Heart right ventricle (tissue), 16 donors: ENCODE measurements at regions not wholly inside any gene's neighbourhood (a gene's known extent, or its start where the extent isn't known, plus 50 kb on each side); places are given as distances from the start of the nearest gene placed in this dataset.

Experiments
- ATAC-seq, 8 donors: fragments of 200-7000 bp; cut with Tn5 transposase; one replicate each; pipeline ENCODE4 v1.9.1; 2020; ENCODE audit warnings: mild to moderate bottlenecking in 8 of 8, moderate library complexity in 8 of 8, moderate number of reproducible peaks in 1 of 8
- DNase-seq, 2 donors: peaks; one replicate each; pipeline ENCODE4 v3.0.0-alpha.2; 2020
- H3K27ac ChIP-seq, 10 donors: fragments of 200-600 bp; sonication (generic) in 2 of 10; one replicate each; pipeline versions ENCODE4 v1.5.0 to v1.8.0; 2020 to 2022; ENCODE audit warnings: mild to moderate bottlenecking in 3 of 10
- H3K27me3 ChIP-seq, 7 donors: fragments of 200-600 bp; one replicate each; pipeline ENCODE4 v1.8.0; 2021 to 2022; ENCODE audit warnings: mild to moderate bottlenecking in 2 of 7
- H3K36me3 ChIP-seq, 9 donors: fragments of 200-600 bp; sonication (generic) in 1 of 9; one replicate each; pipeline versions ENCODE4 v1.5.0 to v1.8.0; 2020 to 2022; ENCODE audit warnings: mild to moderate bottlenecking in 2 of 9
- H3K4me1 ChIP-seq, 9 donors: fragments of 200-600 bp; sonication (generic) in 1 of 9; one replicate each; pipeline versions ENCODE4 v1.5.0 to v1.8.0; 2020 to 2022; ENCODE audit warnings: mild to moderate bottlenecking in 4 of 9
- H3K4me3 ChIP-seq, 10 donors: fragments of 200-600 bp; sonication (generic) in 2 of 10; one replicate each; pipeline versions ENCODE4 v1.5.0 to v1.8.0; 2020 to 2022; ENCODE audit warnings: mild to moderate bottlenecking in 7 of 10, moderate library complexity in 2 of 10
- H3K9me3 ChIP-seq, 11 donors: fragments of 200-600 bp in 10 of 11; sonication (generic) in 2 of 11; one replicate each; pipeline versions ENCODE4 v1.5.0 to v1.8.0; 2013 to 2022; ENCODE audit warnings: mild to moderate bottlenecking in 2 of 11, control low read depth in 1 of 11, moderate library complexity in 1 of 11
- WGBS, 2 donors: extraction: QIAGEN DNeasy Blood & Tissue Kit; methylation state at CpG; one replicate each; pipeline ENCODE4 v1.1.7; 2013; ENCODE audit warnings: inconsistent platforms in 1 of 2; 5-methylcytosine and 5-hydroxymethylcytosine counted together
- intact Hi-C, 10 donors: fragments of 100-400 bp; cut with DNase I; formaldehyde crosslinking; loops; one replicate each; pipeline versions ENCODE4 v1.11.1 to v1.14.2; 2022
- TF ChIP-seq, protein P1 (sequence below), 9 donors: fragments of 200-600 bp; sonication (generic) in 2 of 9; IDR thresholded peaks; one replicate each; pipeline versions ENCODE4 v1.5.0 to v1.8.0; 2021 to 2022; ENCODE audit warnings: antibody characterized with exemption in 9 of 9, mild to moderate bottlenecking in 5 of 9, moderate library complexity in 1 of 9
- donor health status: Arrhythmogenic right ventricular cardiomyopathy.
- donor health status: ischemic (EF 13 %, LVEDD 7.1; RV severe dilation, severe dysfunction).
- donor health status: healthy with polysubstance abuse.
- donor health status: DM: no; HTN: yes; CAD: no.
- donor health status: DM: no; HTN: no; CAD: no.
- donor health status: ischemic (EF 25% LVEDD 6.9; RV normal size, moderate dysfunction).
- donor health status: ischemic (EF 25% LVEDD 5.7; RV mildly dilated, moderate dysfunction).
- donor health status: healthy.
- donor health status: DM: yes; HTN: yes; CAD: no.
- donor health status: Ischemic cardiomyopathy.
- donor health status: ischemic (EF 35%, LVEDD 5.7; RV mildly dilated, moderate dysfunction).
- donor health status: nonischemic (EF 11% LVEDD 7.7; RV severe dilation, severe dysfunction).
- donor health status: DM: yes; HTN: yes; CAD: no.
- donor health status: PGD.
- donor health status: ischemic (EF 29% LVEDD 5.4; RV normal size, mild dysfunction).
- donor health status: nonischemic (EF 23%, LVEDD 6.1; RV moderate dilation, normal function).

DNA sequence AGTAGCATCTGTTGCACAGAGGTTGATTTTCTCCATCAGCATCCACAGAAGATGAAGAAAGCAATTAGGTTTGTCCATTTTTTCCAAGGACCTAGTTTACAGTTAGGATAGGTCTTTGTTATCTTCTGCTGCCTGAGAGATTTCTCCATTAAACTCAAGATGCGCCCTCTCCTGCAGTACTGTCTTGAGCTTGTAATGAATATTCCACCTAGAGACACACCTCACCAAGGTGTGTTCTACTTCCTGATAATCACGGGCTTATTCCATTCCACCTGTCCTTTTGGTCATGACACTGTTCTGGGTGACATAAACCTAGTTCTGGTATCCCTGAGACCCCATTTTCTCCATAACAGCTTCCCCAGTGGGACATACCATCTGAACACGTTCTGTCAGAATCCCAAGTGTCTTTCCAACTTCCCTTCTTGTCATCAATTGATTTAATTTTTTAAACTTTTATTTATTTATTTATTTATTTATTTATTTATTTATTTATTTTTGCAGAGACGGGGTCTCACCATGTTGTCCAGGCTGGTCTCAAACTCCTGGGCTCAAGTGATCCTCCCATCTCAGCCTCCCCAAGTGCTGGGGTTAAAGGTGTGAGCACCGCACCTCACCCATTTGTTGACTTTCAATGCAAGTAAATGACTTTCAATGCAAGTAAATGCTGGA, 75.6 kb upstream of the HS3ST5 start:
- no peaks in the 10 kb centered on the region for H3K4me1 ChIP-seq
- intact Hi-C loops = no loop called here
- no peak for ATAC-seq
- H3K27me3 ChIP-seq = no peaks in the 10 kb centered on the region
- no peak for DNase-seq
- no peaks in the 10 kb centered on the region for H3K9me3 ChIP-seq
- no peaks in the 10 kb centered on the region for H3K36me3 ChIP-seq
- H3K27ac ChIP-seq = no peak overlapping the region
- TF ChIP-seq, protein P1, sequence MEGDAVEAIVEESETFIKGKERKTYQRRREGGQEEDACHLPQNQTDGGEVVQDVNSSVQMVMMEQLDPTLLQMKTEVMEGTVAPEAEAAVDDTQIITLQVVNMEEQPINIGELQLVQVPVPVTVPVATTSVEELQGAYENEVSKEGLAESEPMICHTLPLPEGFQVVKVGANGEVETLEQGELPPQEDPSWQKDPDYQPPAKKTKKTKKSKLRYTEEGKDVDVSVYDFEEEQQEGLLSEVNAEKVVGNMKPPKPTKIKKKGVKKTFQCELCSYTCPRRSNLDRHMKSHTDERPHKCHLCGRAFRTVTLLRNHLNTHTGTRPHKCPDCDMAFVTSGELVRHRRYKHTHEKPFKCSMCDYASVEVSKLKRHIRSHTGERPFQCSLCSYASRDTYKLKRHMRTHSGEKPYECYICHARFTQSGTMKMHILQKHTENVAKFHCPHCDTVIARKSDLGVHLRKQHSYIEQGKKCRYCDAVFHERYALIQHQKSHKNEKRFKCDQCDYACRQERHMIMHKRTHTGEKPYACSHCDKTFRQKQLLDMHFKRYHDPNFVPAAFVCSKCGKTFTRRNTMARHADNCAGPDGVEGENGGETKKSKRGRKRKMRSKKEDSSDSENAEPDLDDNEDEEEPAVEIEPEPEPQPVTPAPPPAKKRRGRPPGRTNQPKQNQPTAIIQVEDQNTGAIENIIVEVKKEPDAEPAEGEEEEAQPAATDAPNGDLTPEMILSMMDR (IDR thresholded peaks at IDR 0.05) = no peak
- WGBS, 2 donors = 76 to 90% methylated on average over 5 of the region's 5 CpGs
- no peak overlapping the region for H3K4me3 ChIP-seq

DNA sequence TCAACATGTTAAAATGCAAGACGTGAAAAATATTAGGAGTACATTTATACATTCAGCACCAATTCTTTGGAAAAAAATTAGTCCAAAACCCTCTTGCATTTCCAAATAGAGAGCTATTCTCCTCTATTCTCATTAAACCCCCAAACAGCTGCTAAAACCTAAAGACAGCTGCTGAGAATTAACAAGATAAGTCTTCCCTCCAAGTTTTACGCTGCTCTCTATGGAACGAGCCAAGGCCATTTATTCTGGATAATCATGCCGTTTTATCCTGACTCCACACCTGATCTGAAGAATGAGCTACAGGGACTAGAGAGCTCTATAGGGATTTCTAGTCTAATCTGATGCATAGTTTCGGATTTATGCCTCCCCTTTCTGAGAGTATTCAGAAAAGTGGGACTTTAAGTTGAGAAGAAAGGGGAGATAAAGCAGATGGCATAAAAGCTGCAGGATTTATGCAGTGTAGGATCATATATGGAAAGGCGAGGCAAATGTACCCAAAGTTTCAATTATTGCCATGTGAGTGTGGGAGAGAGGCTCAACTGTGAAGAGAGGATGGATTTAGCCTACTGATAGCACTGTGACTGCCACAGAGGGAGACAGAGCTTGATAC, 64.7 kb upstream of the HS3ST5 start:
- DNase-seq (no peak), ATAC-seq (no peak)
- no peak overlapping the region for H3K4me3 ChIP-seq
- no peaks in the 10 kb centered on the region for H3K27me3 ChIP-seq
- TF ChIP-seq, protein P1 (IDR thresholded peaks at IDR 0.05) = no peak
- H3K36me3 ChIP-seq = no peaks in the 10 kb centered on the region
- no peak overlapping the region for H3K27ac ChIP-seq
- no peaks in the 10 kb centered on the region for H3K9me3 ChIP-seq
- WGBS, 2 donors = 71 to 83% methylated on average over 6 of the region's 6 CpGs
- no peaks in the 10 kb centered on the region for H3K4me1 ChIP-seq
- intact Hi-C loops = no loop called here

DNA sequence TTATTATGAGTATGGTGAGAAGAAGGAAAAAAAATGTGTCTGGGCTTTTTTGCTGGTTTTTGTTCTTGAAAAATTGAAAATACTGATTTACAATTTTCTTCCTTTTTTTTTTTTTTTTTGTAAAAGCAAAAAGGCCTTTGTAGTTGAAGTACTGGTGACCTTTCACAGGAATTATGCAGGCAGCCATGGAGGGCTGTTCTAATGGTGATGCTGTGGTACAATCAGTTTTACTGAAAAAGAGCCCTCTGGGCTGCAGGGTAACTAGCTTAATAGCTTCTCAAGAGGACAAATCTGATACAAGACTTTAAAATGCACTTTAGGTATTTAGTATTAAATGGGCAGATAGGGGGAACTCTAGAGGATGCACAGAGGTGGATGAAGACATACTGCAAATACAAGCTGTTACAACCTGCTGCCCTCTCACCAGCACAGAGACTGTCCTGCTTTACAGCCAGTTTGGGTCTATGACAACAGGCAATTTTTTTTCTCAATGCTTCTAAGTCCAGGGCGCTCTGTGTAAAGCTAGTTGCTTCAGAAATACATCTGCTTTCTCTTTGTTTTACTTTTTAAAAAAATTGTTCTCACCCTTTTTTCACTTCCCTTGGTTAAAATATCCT, 61.6 kb upstream of the HS3ST5 start:
- Histone ChIP-seq H3K4me1 (no peaks in the 10 kb centered on the region), H3K27me3 (no peaks in the 10 kb centered on the region), H3K4me3 (no peak overlapping the region), H3K36me3 (no peaks in the 10 kb centered on the region), H3K9me3 (no peaks in the 10 kb centered on the region), H3K27ac (no peak overlapping the region)
- intact Hi-C loops = no loop called here
- no peak for ATAC-seq
- WGBS, 2 donors = 84 to 87% methylated on average over 1 of the region's 1 CpG
- TF ChIP-seq, protein P1 (IDR thresholded peaks at IDR 0.05) = no peak
- no peak for DNase-seq

DNA sequence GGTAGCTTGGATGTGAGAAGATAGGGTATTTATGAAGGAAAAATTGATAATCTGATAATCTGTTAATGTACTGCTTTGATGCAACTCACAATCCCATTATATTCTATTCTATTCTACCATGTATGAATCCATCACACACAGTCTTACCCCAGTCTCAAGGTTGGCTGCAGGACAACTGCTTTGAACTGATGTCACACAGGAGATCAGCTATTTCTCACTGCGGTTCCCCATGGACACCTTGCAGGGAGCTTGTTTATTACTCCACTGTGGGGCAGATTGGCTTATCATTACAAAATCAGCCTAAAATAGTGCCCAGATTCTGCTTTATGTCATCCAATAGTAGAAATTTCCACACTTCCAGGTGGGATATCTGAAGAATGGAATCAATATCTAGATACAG, 61.0 kb upstream of the HS3ST5 start:
- intact Hi-C loops = no loop called here
- ATAC-seq = no peak
- 32 to 44% methylated on average over 1 of the region's 1 CpG for WGBS, 2 donors

More for the DNA sequence above, 61.0 kb upstream of the HS3ST5 start:
- Histone ChIP-seq H3K4me3 (no peak overlapping the region), H3K27ac (no peak overlapping the region), H3K27me3 (no peaks in the 10 kb centered on the region), H3K4me1 (no peaks in the 10 kb centered on the region), H3K9me3 (no peaks in the 10 kb centered on the region), H3K36me3 (no peaks in the 10 kb centered on the region)
- TF ChIP-seq, protein P1 (IDR thresholded peaks at IDR 0.05) = no peak
- no peak for DNase-seq
